Liver (tissue), 8 donors: ENCODE measurements at regions not wholly inside any gene's neighbourhood (a gene's known extent, or its start where the extent isn't known, plus 50 kb on each side); places are given as distances from the start of the nearest gene placed in this dataset.
A peak's percentile ranks its signal among the peaks of the same experiment; 100 is the strongest.

ENCODE experiments used
- DNase-seq: peaks from one replicate; pipeline ENCODE4 v3.0.0-alpha.2; 2017; ENCODE audit warnings: low spot score
- H3K27ac ChIP-seq, 2 donors: one replicate each; pipeline ENCODE4 v1.7.0; 2013; ENCODE audit warnings: inconsistent platforms in 2 of 2, low read length in 2 of 2, control low read depth in 1 of 2, low read depth in 1 of 2, mild to moderate bottlenecking in 1 of 2
- H3K27me3 ChIP-seq, 4 donors: one replicate each; pipeline versions ENCODE4 v1.6.1 to v1.7.0; 2013; ENCODE audit warnings: low read length in 3 of 4, inconsistent platforms in 1 of 4, mild to moderate bottlenecking in 1 of 4, moderate library complexity in 1 of 4; ENCODE audit not compliant: control insufficient read depth in 4 of 4, insufficient read depth in 4 of 4
- H3K36me3 ChIP-seq, 4 donors: one replicate each; pipeline versions ENCODE4 v1.6.1 to v1.7.0; 2013; ENCODE audit warnings: low read length in 3 of 4, mild to moderate bottlenecking in 3 of 4, low read depth in 1 of 4, moderate library complexity in 1 of 4; ENCODE audit not compliant: control insufficient read depth in 4 of 4, insufficient read depth in 3 of 4
- H3K4me1 ChIP-seq, 4 donors: one replicate each; pipeline versions ENCODE4 v1.6.1 to v1.7.0; 2013; ENCODE audit warnings: low read length in 3 of 4, mild to moderate bottlenecking in 3 of 4, moderate library complexity in 1 of 4; ENCODE audit not compliant: control insufficient read depth in 4 of 4, insufficient read depth in 4 of 4
- H3K4me3 ChIP-seq, 3 donors: one replicate each; pipeline versions ENCODE4 v1.6.1 to v1.7.0; 2013; ENCODE audit warnings: low read length in 3 of 3, control low read depth in 1 of 3, low read depth in 1 of 3, mild to moderate bottlenecking in 1 of 3
- H3K9ac ChIP-seq, 2 donors: one replicate each; pipeline ENCODE4 v1.7.0; 2013; ENCODE audit warnings: low read length in 2 of 2, mild to moderate bottlenecking in 2 of 2, moderate library complexity in 2 of 2, control low read depth in 1 of 2, low read depth in 1 of 2
- H3K9me3 ChIP-seq, 4 donors: one replicate each; pipeline versions ENCODE4 v1.6.1 to v1.7.0; 2013; ENCODE audit warnings: low read length in 3 of 4; ENCODE audit not compliant: control insufficient read depth in 4 of 4
- CTCF ChIP-seq: fragments of 150-350 bp; IDR thresholded peaks from 2 replicates; pipeline ENCODE4 v1.5.1; 2017; ENCODE audit warnings: improper control_type of control experiment, low read depth, low read length; ENCODE audit not compliant: missing input control
- EGR1 ChIP-seq, 2 donors: IDR thresholded peaks; 2 replicates each; pipeline ENCODE4 v1.6.1; 2016 to 2018; ENCODE audit warnings: antibody characterized with exemption in 2 of 2, low read depth in 2 of 2
- FOXA1 ChIP-seq: IDR thresholded peaks from 2 replicates; pipeline ENCODE4 v1.6.1; 2016; ENCODE audit warnings: antibody characterized with exemption
- FOXA2 ChIP-seq: IDR thresholded peaks from 2 replicates; pipeline ENCODE4 v1.6.1; 2016; ENCODE audit warnings: antibody characterized with exemption
- GABPA ChIP-seq, 2 donors: IDR thresholded peaks in 1 of 2; conservative IDR thresholded peaks in 1 of 2; 2 replicates each; pipeline ENCODE4 v1.6.1; 2016; ENCODE audit warnings: antibody characterized with exemption in 2 of 2, mild to moderate bottlenecking in 1 of 2, moderate library complexity in 1 of 2
- HNF4A ChIP-seq, 2 donors: conservative IDR thresholded peaks; 2 replicates each; pipeline ENCODE4 v1.6.1; 2016; ENCODE audit warnings: antibody characterized with exemption in 2 of 2, mild to moderate bottlenecking in 2 of 2
- HNF4G ChIP-seq: IDR thresholded peaks from 2 replicates; pipeline ENCODE4 v1.6.1; 2016; ENCODE audit warnings: antibody characterized with exemption
- MAX ChIP-seq: IDR thresholded peaks from 2 replicates; pipeline ENCODE4 v1.6.1; 2016; ENCODE audit warnings: antibody characterized with exemption
- NR2F2 ChIP-seq: IDR thresholded peaks from 2 replicates; pipeline ENCODE4 v1.6.1; 2016; ENCODE audit warnings: antibody characterized with exemption
- RAD21 ChIP-seq, 2 donors: IDR thresholded peaks; 2 replicates each; pipeline ENCODE4 v1.6.1; 2016; ENCODE audit warnings: antibody characterized with exemption in 2 of 2, mild to moderate bottlenecking in 2 of 2
- RXRA ChIP-seq, 2 donors: IDR thresholded peaks; 2 replicates each; pipeline ENCODE4 v1.6.1; 2017 to 2018; ENCODE audit warnings: antibody characterized with exemption in 2 of 2, mild to moderate bottlenecking in 1 of 2
- SP1 ChIP-seq: IDR thresholded peaks from 2 replicates; pipeline ENCODE4 v1.6.1; 2018; ENCODE audit warnings: antibody characterized with exemption, mild to moderate bottlenecking
- TAF1 ChIP-seq: conservative IDR thresholded peaks from 2 replicates; pipeline ENCODE4 v1.6.1; 2016; ENCODE audit warnings: antibody characterized with exemption, mild to moderate bottlenecking
- YY1 ChIP-seq: IDR thresholded peaks from 2 replicates; pipeline ENCODE4 v1.6.1; 2016; ENCODE audit warnings: antibody characterized with exemption, mild to moderate bottlenecking
- ZBTB33 ChIP-seq: IDR thresholded peaks from 2 replicates; pipeline ENCODE4 v1.6.1; 2016; ENCODE audit warnings: antibody characterized with exemption
- WGBS: extraction: QIAGEN DNeasy Blood & Tissue Kit; methylation state at CpG from one replicate; pipeline ENCODE4 v1.1.7; 2013; 5-methylcytosine and 5-hydroxymethylcytosine counted together
- TF ChIP-seq, protein P1 (sequence below): IDR thresholded peaks from 2 replicates; pipeline ENCODE4 v1.6.1; 2016; ENCODE audit warnings: antibody characterized with exemption
- TF ChIP-seq, protein P2 (sequence below): IDR thresholded peaks from 2 replicates; pipeline ENCODE4 v1.6.1; 2016; ENCODE audit warnings: antibody characterized with exemption, mild to moderate bottlenecking
- donor health status: healthy.
- donor health status: healthy.
- donor health status: healthy.
- donor health status: healthy.
- donor health status: healthy.

- no peak for TF ChIP-seq EGR1 (IDR thresholded peaks at IDR 0.05; ENCODE audit: low read depth in 2 of 2)
Observed at GRCh38 chr2:133736674-133737073, 168.4 kb upstream of the NCKAP5 start (continued).

- H3K36me3 ChIP-seq = no peaks in the 10 kb centered on the region
- WGBS = 90% methylated on average over 2 of the region's 2 CpGs
- no peaks in the 10 kb centered on the region for H3K4me1 ChIP-seq
- no peaks in the 10 kb centered on the region for H3K27me3 ChIP-seq
- DNase-seq = no peak
- TF ChIP-seq GABPA (IDR thresholded peaks at IDR 0.05 in 1 of 2, conservative IDR thresholded peaks at IDR 0.05 in 1 of 2) (no peak), HNF4A (conservative IDR thresholded peaks at IDR 0.05) (no peak), MAX (no peak), EGR1 (IDR thresholded peaks at IDR 0.05; ENCODE audit: low read depth in 2 of 2) (no peak), RXRA (IDR thresholded peaks at IDR 0.05) (no peak), FOXA2 (no peak), FOXA1 (no peak), NR2F2 (no peak), ZBTB33 (no peak), RAD21 (IDR thresholded peaks at IDR 0.05) (no peak), TAF1 (no peak), HNF4G (no peak), SP1 (no peak), YY1 (no peak), CTCF (no peak)
- TF ChIP-seq, protein P1, sequence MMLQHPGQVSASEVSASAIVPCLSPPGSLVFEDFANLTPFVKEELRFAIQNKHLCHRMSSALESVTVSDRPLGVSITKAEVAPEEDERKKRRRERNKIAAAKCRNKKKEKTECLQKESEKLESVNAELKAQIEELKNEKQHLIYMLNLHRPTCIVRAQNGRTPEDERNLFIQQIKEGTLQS = no peak
- H3K4me3 ChIP-seq = no peak overlapping the region
- H3K27ac ChIP-seq = no peak overlapping the region
- H3K9me3 ChIP-seq = peaks cover 0 to 2% (median 0%) of the 10 kb centered on the region in 4 donors
- H3K9ac ChIP-seq = no peak overlapping the region
Observed at GRCh38 chr2:133737242-133737993, 169.2 kb upstream of the NCKAP5 start.

DNA sequence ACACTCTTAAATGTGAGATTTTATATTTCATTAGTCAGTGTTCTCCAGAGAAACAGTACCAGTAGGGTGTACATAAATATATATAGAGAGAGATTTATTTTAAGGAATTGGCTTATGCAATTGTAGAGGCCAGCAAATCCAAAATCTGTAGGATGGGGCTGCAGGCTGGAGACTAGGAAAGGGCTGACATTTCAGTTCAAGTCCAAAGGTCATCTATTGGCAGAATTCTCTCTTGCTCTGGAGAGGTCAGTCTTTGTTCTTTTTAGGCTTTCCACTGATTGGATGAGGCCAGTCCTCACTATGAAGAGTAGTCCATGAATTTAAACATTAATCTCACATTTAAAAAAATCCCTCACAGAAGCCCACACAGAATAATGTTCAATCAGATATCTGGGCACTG is 170.8 kb upstream of the NCKAP5 start:
- no peak for DNase-seq
- TF ChIP-seq NR2F2 (no peak), TAF1 (no peak), ZBTB33 (no peak), YY1 (no peak), HNF4A (conservative IDR thresholded peaks at IDR 0.05) (peak; percentile 30 to 61)
- TF ChIP-seq, protein P2, sequence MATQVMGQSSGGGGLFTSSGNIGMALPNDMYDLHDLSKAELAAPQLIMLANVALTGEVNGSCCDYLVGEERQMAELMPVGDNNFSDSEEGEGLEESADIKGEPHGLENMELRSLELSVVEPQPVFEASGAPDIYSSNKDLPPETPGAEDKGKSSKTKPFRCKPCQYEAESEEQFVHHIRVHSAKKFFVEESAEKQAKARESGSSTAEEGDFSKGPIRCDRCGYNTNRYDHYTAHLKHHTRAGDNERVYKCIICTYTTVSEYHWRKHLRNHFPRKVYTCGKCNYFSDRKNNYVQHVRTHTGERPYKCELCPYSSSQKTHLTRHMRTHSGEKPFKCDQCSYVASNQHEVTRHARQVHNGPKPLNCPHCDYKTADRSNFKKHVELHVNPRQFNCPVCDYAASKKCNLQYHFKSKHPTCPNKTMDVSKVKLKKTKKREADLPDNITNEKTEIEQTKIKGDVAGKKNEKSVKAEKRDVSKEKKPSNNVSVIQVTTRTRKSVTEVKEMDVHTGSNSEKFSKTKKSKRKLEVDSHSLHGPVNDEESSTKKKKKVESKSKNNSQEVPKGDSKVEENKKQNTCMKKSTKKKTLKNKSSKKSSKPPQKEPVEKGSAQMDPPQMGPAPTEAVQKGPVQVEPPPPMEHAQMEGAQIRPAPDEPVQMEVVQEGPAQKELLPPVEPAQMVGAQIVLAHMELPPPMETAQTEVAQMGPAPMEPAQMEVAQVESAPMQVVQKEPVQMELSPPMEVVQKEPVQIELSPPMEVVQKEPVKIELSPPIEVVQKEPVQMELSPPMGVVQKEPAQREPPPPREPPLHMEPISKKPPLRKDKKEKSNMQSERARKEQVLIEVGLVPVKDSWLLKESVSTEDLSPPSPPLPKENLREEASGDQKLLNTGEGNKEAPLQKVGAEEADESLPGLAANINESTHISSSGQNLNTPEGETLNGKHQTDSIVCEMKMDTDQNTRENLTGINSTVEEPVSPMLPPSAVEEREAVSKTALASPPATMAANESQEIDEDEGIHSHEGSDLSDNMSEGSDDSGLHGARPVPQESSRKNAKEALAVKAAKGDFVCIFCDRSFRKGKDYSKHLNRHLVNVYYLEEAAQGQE = no peak
- H3K36me3 ChIP-seq = no peaks in the 10 kb centered on the region
- no peaks in the 10 kb centered on the region for H3K4me1 ChIP-seq
- H3K9me3 ChIP-seq = no peaks in the 10 kb centered on the region
- H3K9ac ChIP-seq = no peak overlapping the region
- no peak overlapping the region for H3K4me3 ChIP-seq
- no peak overlapping the region for H3K27ac ChIP-seq
- no peaks in the 10 kb centered on the region for H3K27me3 ChIP-seq
